ENCODE measurements at regions not wholly inside any gene's neighbourhood (a gene's known extent, or its start where the extent isn't known, plus 50 kb on each side); places are given as distances from the start of the nearest gene placed in this dataset.

GRCh38 chr4:159735281-159736207 is 632.7 kb downstream of the RAPGEF2 start:
- DNase-seq (no peak), ATAC-seq (no peak)
- H3K4me1 ChIP-seq: no peaks in the 10 kb centered on the region
- no peaks in the 10 kb centered on the region for H3K36me3 ChIP-seq
- H3K4me3 ChIP-seq: no peak overlapping the region
- TF ChIP-seq CTCF (IDR thresholded peaks at IDR 0.05): no peak
- no peak overlapping the region for H3K27ac ChIP-seq
- peaks cover 0 to 4% (median 0%) of the 10 kb centered on the region in 11 donors for H3K9me3 ChIP-seq
- 78 to 85% methylated on average over 6 of the region's 6 CpGs for WGBS, 2 donors
- no peaks in the 10 kb centered on the region for H3K27me3 ChIP-seq
- intact Hi-C loops (cut with DNase I): no loop called here

- ATAC-seq (no peak), DNase-seq (no peak)
- H3K4me1 ChIP-seq: no peaks in the 10 kb centered on the region
- no peaks in the 10 kb centered on the region for H3K36me3 ChIP-seq
- intact Hi-C loops (cut with DNase I): no loop called here
- WGBS, 2 donors: 72 to 73% methylated on average over 7 of the region's 7 CpGs
- H3K27me3 ChIP-seq: no peaks in the 10 kb centered on the region
- no peak overlapping the region for H3K27ac ChIP-seq
- H3K9me3 ChIP-seq: peaks cover 0 to 4% (median 0%) of the 10 kb centered on the region in 11 donors
- no peak overlapping the region for H3K4me3 ChIP-seq
- TF ChIP-seq CTCF (IDR thresholded peaks at IDR 0.05): no peak
Measured at GRCh38 chr4:159736411-159736810, 633.5 kb downstream of the RAPGEF2 start.

GRCh38 chr4:159743971-159744370 is 641.1 kb downstream of the RAPGEF2 start:
- ATAC-seq (no peak), DNase-seq (no peak)
- no peaks in the 10 kb centered on the region for H3K27me3 ChIP-seq
- H3K9me3 ChIP-seq: peaks cover 0 to 5% (median 0%) of the 10 kb centered on the region in 11 donors
- 15 to 18% methylated on average over 2 of the region's 2 CpGs for WGBS, 2 donors
- TF ChIP-seq CTCF (IDR thresholded peaks at IDR 0.05): no peak
- H3K27ac ChIP-seq: no peak overlapping the region
- intact Hi-C loops (cut with DNase I): no loop called here
- no peak overlapping the region for H3K4me3 ChIP-seq
- no peaks in the 10 kb centered on the region for H3K36me3 ChIP-seq
- H3K4me1 ChIP-seq: no peaks in the 10 kb centered on the region

- 80 to 90% methylated on average over 3 of the region's 3 CpGs for WGBS, 2 donors
- H3K4me3 ChIP-seq: no peak overlapping the region
- H3K36me3 ChIP-seq: no peaks in the 10 kb centered on the region
- no peak overlapping the region for H3K27ac ChIP-seq
- H3K4me1 ChIP-seq: no peaks in the 10 kb centered on the region
- H3K27me3 ChIP-seq: no peaks in the 10 kb centered on the region
- ATAC-seq (no peak), DNase-seq (no peak)
- intact Hi-C loops (cut with DNase I): no loop called here
- H3K9me3 ChIP-seq: peaks cover 0 to 22% (median 11%) of the 10 kb centered on the region in 11 donors
- no peak for TF ChIP-seq CTCF (IDR thresholded peaks at IDR 0.05)
Measured at GRCh38 chr4:159747983-159748382, 645.1 kb downstream of the RAPGEF2 start.
